ENCODE measurements at regions not wholly inside any gene's neighbourhood (a gene's known extent, or its start where the extent isn't known, plus 50 kb on each side); places are given as distances from the start of the nearest gene placed in this dataset.

DNA sequence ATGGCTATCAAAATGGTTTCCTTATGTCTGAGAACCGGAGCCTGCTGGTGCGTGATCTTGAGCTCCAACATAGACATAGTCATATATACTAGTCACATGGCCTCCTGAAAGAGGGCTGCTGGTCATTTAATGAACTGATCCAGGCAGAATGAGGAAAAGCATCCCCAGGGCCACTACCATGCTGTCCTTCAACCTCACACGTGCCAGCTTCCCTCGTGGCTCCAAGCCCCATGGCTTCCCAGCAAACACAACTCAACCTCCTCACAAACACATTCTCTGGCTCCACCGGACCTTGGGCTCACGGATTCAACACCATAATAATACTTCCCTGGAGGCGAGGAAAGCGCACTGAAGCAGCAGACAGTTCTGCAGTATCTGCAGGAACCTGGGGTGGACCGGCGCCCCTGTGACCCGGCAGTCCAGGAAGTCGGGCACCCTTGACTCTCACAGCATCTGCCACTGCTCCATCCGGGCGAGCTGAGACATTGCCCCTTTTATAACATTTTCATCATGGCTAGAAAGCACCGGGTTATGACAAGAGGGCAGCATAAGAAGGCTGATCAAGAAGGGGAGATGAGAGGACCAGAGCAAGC is 57.2 kb upstream of the CDH5 start:
- TF ChIP-seq, protein P1, sequence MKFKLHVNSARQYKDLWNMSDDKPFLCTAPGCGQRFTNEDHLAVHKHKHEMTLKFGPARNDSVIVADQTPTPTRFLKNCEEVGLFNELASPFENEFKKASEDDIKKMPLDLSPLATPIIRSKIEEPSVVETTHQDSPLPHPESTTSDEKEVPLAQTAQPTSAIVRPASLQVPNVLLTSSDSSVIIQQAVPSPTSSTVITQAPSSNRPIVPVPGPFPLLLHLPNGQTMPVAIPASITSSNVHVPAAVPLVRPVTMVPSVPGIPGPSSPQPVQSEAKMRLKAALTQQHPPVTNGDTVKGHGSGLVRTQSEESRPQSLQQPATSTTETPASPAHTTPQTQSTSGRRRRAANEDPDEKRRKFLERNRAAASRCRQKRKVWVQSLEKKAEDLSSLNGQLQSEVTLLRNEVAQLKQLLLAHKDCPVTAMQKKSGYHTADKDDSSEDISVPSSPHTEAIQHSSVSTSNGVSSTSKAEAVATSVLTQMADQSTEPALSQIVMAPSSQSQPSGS (IDR thresholded peaks at IDR 0.05; ENCODE audit: low read length), result no peak
- TF ChIP-seq CREB1 (IDR thresholded peaks at IDR 0.05), result no peak
- TF ChIP-seq, protein P2, sequence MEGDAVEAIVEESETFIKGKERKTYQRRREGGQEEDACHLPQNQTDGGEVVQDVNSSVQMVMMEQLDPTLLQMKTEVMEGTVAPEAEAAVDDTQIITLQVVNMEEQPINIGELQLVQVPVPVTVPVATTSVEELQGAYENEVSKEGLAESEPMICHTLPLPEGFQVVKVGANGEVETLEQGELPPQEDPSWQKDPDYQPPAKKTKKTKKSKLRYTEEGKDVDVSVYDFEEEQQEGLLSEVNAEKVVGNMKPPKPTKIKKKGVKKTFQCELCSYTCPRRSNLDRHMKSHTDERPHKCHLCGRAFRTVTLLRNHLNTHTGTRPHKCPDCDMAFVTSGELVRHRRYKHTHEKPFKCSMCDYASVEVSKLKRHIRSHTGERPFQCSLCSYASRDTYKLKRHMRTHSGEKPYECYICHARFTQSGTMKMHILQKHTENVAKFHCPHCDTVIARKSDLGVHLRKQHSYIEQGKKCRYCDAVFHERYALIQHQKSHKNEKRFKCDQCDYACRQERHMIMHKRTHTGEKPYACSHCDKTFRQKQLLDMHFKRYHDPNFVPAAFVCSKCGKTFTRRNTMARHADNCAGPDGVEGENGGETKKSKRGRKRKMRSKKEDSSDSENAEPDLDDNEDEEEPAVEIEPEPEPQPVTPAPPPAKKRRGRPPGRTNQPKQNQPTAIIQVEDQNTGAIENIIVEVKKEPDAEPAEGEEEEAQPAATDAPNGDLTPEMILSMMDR (IDR thresholded peaks at IDR 0.05; ENCODE audit: control extremely low read depth in 1 of 3, insufficient read depth in 1 of 3, low read depth in 1 of 3, low read length in 3 of 3), result no peak

Measured in H1 (cell line).